Naive B cell (primary cell): ENCODE measurements at regions not wholly inside any gene's neighbourhood (a gene's known extent, or its start where the extent isn't known, plus 50 kb on each side); places are given as distances from the start of the nearest gene placed in this dataset.
"Not testable (repeated sequence)": the region's sequence is repeated elsewhere in the genome, so short reads cannot be mapped to it uniquely, and the experiment has no call there.

Source experiments
- ATAC-seq, 2 donors: fragments of 150-1000 bp; cut with Tn5 transposase; 2 replicates each; pipeline ENCODE4 v1.10.0; 2021; ENCODE audit warnings: low read depth in 2 of 2, mild to moderate bottlenecking in 2 of 2, moderate library complexity in 2 of 2
- DNase-seq: peaks from one replicate; pipeline ENCODE4 v3.0.0; 2022
- H3K27ac Mint-ChIP-seq, 6 donors: one replicate each; pipeline ENCODE4 v1.8.0; 2020 to 2022; ENCODE audit warnings: mild to moderate bottlenecking in 6 of 6, mixed read lengths in 6 of 6, moderate library complexity in 5 of 6, inconsistent platforms in 2 of 6
- H3K27me3 Mint-ChIP-seq, 3 donors: one replicate each; pipeline ENCODE4 v1.8.0; 2021 to 2022; ENCODE audit warnings: mixed read lengths in 3 of 3, mild to moderate bottlenecking in 1 of 3
- H3K36me3 Mint-ChIP-seq, 2 donors: one replicate each; pipeline ENCODE4 v1.8.0; 2020 to 2022; ENCODE audit warnings: mixed read lengths in 2 of 2, inconsistent platforms in 1 of 2, mild to moderate bottlenecking in 1 of 2
- H3K4me1 Mint-ChIP-seq, 3 donors: one replicate each; pipeline ENCODE4 v1.8.0; 2020 to 2022; ENCODE audit warnings: mixed read lengths in 3 of 3, inconsistent platforms in 1 of 3, mild to moderate bottlenecking in 1 of 3, moderate library complexity in 1 of 3
- H3K4me3 Mint-ChIP-seq, 8 donors: one replicate each; pipeline ENCODE4 v1.8.0; 2020 to 2022; ENCODE audit warnings: mild to moderate bottlenecking in 8 of 8, mixed read lengths in 8 of 8, moderate library complexity in 8 of 8, inconsistent platforms in 2 of 8
- H3K9me3 Mint-ChIP-seq, 7 donors: one replicate each; pipeline ENCODE4 v1.8.0; 2020 to 2022; ENCODE audit warnings: mixed read lengths in 7 of 7, mild to moderate bottlenecking in 5 of 7, inconsistent platforms in 2 of 7, moderate library complexity in 1 of 7

DNA sequence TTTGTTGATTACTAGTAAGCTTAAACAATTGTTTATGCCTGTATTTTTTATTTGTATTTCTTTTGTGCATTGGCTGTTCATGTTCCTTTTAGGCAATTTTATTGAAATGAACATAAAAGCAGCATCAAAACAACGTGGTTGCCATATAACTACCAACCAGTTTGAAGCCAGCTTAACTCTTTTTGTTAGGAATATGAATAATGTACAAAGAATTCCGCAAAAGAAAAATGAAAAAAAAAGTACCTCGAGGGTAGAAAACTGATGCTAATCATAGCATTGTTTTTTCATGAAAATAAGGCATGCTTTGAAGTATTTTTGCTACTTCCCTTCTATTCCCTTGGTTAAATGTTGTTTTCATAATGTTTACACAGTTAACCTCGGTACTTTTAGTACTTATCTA lies 1024.0 kb upstream of the SLIT2 start:
- Mint-ChIP-seq H3K27ac (no peak overlapping the region), H3K4me1 (no peaks in the 10 kb centered on the region), H3K9me3 (peaks cover 0 to 3% (median 0%) of the 10 kb centered on the region in 7 donors), H3K4me3 (no peak overlapping the region), H3K27me3 (no peaks in the 10 kb centered on the region), H3K36me3 (no peaks in the 10 kb centered on the region)
- no peak for ATAC-seq
- DNase-seq: no peak

- Mint-ChIP-seq H3K36me3 (no peaks in the 10 kb centered on the region), H3K27me3 (no peaks in the 10 kb centered on the region)
- ATAC-seq: no peak
These were observed 1026.9 kb upstream of the SLIT2 start for GRCh38 chr4:19224820-19225219.

GRCh38 chr4:19216476-19216875 lies 1035.2 kb upstream of the SLIT2 start:
- H3K27me3 Mint-ChIP-seq: no peaks in the 10 kb centered on the region
- H3K4me1 Mint-ChIP-seq: no peaks in the 10 kb centered on the region
- DNase-seq (no peak), ATAC-seq (no peak)
- no peak overlapping the region for H3K27ac Mint-ChIP-seq
- H3K4me3 Mint-ChIP-seq: no peak overlapping the region
- peaks cover 0 to under 1% (median 0%) of the 10 kb centered on the region in 7 donors for H3K9me3 Mint-ChIP-seq
- no peaks in the 10 kb centered on the region for H3K36me3 Mint-ChIP-seq

More at GRCh38 chr4:19224820-19225219, 1026.9 kb upstream of the SLIT2 start:
- H3K4me1 Mint-ChIP-seq: no peaks in the 10 kb centered on the region
- DNase-seq: no peak
- no peak overlapping the region for H3K27ac Mint-ChIP-seq
- no peak overlapping the region for H3K4me3 Mint-ChIP-seq
- H3K9me3 Mint-ChIP-seq: no peaks in the 10 kb centered on the region

DNA sequence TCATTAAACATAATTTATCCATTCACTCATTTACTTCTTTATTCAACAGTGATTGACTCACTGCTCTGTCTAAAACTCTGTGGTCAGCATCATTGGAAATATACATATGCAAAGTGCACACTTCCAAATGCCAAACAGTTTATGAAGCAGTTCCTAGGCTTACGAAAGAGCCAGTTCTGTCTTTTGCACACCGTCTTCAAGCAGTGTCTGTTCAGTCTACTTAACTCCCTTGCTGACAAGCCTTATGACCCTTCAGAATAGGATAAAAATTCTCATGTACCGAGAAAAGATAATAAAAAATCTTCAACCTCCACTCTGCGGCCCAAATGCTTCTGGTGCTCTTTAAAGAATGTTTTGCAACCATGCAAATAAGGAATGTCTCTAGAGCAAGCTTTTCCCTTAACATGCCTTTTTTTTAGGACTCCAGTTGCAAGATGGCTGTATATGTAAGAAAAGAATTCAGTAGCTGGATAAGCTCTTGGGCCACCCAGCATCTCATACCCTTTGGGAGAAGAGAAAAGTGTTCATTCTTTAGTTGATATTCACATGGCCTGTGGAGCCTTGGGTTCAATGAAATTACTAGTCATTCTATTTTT lies 1037.0 kb upstream of the SLIT2 start:
- ATAC-seq (no peak), DNase-seq (no peak)
- no peaks in the 10 kb centered on the region for H3K27me3 Mint-ChIP-seq
- peaks cover 0 to 8% (median 3%) of the 10 kb centered on the region in 7 donors for H3K9me3 Mint-ChIP-seq
- H3K36me3 Mint-ChIP-seq: no peaks in the 10 kb centered on the region
- no peak overlapping the region for H3K4me3 Mint-ChIP-seq
- H3K27ac Mint-ChIP-seq: no peak overlapping the region
- no peaks in the 10 kb centered on the region for H3K4me1 Mint-ChIP-seq

DNA sequence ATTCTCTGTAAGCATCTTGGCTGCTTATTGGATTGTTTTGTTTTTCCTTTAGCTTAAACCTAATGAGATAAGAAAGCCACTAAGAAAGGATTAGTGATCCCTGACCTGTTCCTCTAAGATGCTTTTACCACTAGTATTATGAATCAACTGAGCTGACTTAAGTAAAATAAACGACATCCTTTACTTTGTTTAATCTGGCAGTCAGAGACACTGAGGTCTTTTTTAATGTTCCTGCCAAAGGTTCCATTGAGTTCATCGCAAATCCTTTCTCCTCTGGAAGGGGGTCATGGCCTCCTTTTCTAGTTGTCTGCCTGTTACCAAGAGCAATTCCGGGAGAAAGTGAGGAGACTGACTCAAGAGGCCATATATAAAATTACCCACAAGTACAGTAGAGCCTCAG lies 1038.3 kb upstream of the SLIT2 start:
- H3K9me3 Mint-ChIP-seq: peaks cover 0 to 8% (median 3%) of the 10 kb centered on the region in 7 donors
- H3K36me3 Mint-ChIP-seq: no peaks in the 10 kb centered on the region
- no peak overlapping the region for H3K4me3 Mint-ChIP-seq
- DNase-seq (no peak), ATAC-seq (no peak)
- H3K27me3 Mint-ChIP-seq: no peaks in the 10 kb centered on the region
- H3K4me1 Mint-ChIP-seq: no peaks in the 10 kb centered on the region
- H3K27ac Mint-ChIP-seq: no peak overlapping the region

GRCh38 chr4:19205853-19206252 lies 1045.9 kb upstream of the SLIT2 start:
- Mint-ChIP-seq H3K36me3 (no peaks in the 10 kb centered on the region), H3K27me3 (no peaks in the 10 kb centered on the region), H3K4me1 (no peaks in the 10 kb centered on the region), H3K4me3 (no peak overlapping the region), H3K9me3 (peaks cover 0 to 6% (median 3%) of the 10 kb centered on the region in 7 donors), H3K27ac (no peak overlapping the region)
- ATAC-seq: no peak
- no peak for DNase-seq

- not testable (repeated sequence) for H3K9me3 Mint-ChIP-seq, H3K27me3 Mint-ChIP-seq, H3K4me3 Mint-ChIP-seq, H3K4me1 Mint-ChIP-seq, H3K36me3 Mint-ChIP-seq, ATAC-seq, H3K27ac Mint-ChIP-seq, DNase-seq
These were observed 1053.9 kb upstream of the SLIT2 start for GRCh38 chr4:19197838-19198237.

- ATAC-seq: no peak
These were observed 1056.0 kb upstream of the SLIT2 start for GRCh38 chr4:19195696-19196095.

GRCh38 chr4:19194672-19195071 lies 1057.0 kb upstream of the SLIT2 start:
- no peak for ATAC-seq
- H3K27me3 Mint-ChIP-seq: no peaks in the 10 kb centered on the region

More at GRCh38 chr4:19195696-19196095, 1056.0 kb upstream of the SLIT2 start:
- Mint-ChIP-seq H3K9me3 (peaks cover 0 to 5% (median 0%) of the 10 kb centered on the region in 7 donors), H3K4me3 (no peak overlapping the region), H3K27ac (no peak overlapping the region), H3K36me3 (no peaks in the 10 kb centered on the region), H3K27me3 (no peaks in the 10 kb centered on the region), H3K4me1 (peaks cover 0 to 4% (median 0%) of the 10 kb centered on the region in 3 donors)
- DNase-seq: no peak

DNA sequence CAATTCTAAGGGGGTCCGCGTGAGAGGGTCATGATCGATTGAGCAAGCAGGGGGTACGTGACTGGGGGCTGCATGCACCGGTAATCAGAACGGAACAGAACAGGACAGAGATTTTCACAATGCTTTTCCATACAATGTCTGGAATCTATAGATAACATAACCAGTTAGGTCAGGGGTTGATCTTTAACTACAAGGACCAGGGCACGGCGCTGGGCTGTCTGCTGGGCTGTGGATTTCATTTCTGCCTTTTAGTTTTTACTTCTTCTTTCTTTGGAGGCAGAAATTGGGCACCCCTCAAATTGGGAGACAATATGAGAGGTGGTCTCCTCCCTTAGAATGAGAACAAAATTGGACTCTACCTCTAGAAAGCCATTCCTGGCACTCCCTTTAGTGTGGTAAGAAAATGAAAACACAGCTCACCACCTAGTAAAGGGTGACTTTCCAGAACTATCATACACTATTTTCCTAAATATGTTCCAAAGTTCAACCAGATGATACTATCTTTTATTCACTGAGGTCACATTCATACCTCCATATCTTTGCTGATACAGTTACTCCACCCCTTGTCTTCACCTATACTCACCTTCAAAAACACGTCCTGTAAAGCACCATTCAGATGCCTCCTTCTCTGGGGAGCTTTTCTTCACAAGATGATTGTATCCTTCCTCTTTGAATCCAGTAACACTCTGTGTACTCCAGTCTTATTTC lies 1058.3 kb upstream of the SLIT2 start:
- H3K36me3 Mint-ChIP-seq: no peaks in the 10 kb centered on the region
- H3K4me1 Mint-ChIP-seq: peaks cover 0 to 4% (median 0%) of the 10 kb centered on the region in 3 donors
- H3K27ac Mint-ChIP-seq: no peak overlapping the region
- H3K27me3 Mint-ChIP-seq: no peaks in the 10 kb centered on the region
- H3K9me3 Mint-ChIP-seq: peaks cover 0 to 5% (median 0%) of the 10 kb centered on the region in 7 donors
- DNase-seq: no peak
- ATAC-seq: no peak
- H3K4me3 Mint-ChIP-seq: no peak overlapping the region

More at GRCh38 chr4:19194672-19195071, 1057.0 kb upstream of the SLIT2 start:
- DNase-seq: no peak
- H3K9me3 Mint-ChIP-seq: peaks cover 0 to 5% (median 0%) of the 10 kb centered on the region in 7 donors
- H3K36me3 Mint-ChIP-seq: no peaks in the 10 kb centered on the region
- H3K4me3 Mint-ChIP-seq: no peak overlapping the region
- no peak overlapping the region for H3K27ac Mint-ChIP-seq
- peaks cover 0 to 4% (median 0%) of the 10 kb centered on the region in 3 donors for H3K4me1 Mint-ChIP-seq

GRCh38 chr4:19191979-19192650 lies 1059.6 kb upstream of the SLIT2 start:
- Mint-ChIP-seq H3K27ac (no peak overlapping the region), H3K36me3 (no peaks in the 10 kb centered on the region), H3K9me3 (peaks cover 0 to 4% (median 0%) of the 10 kb centered on the region in 7 donors), H3K27me3 (no peaks in the 10 kb centered on the region), H3K4me3 (no peak overlapping the region), H3K4me1 (peaks cover 0 to 4% (median 0%) of the 10 kb centered on the region in 3 donors)
- no peak for DNase-seq
- no peak for ATAC-seq

DNA sequence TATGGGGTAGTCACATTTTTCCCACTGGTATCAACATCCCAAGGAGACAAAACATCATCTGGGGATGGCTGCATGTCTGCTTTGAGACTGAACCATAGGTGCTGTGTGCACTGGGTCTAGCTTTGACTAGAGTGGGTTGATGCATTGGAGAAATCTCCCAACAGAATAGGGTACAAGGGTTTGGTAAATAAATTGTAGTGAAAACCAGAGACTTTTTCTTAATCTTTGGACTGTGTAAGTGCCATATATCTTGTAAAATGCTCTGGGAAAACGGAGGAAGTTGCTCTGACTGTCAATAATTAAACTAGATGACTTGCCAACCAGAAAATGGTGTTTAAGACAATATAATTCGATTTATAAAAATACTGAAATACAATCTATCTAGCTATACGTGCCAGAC lies 1064.0 kb upstream of the SLIT2 start:
- no peak for DNase-seq
- Mint-ChIP-seq H3K27me3 (no peaks in the 10 kb centered on the region), H3K4me1 (no peaks in the 10 kb centered on the region), H3K36me3 (no peaks in the 10 kb centered on the region), H3K4me3 (no peak overlapping the region), H3K9me3 (peaks cover 0 to 4% (median 0%) of the 10 kb centered on the region in 7 donors), H3K27ac (no peak overlapping the region)
- ATAC-seq: no peak

DNA sequence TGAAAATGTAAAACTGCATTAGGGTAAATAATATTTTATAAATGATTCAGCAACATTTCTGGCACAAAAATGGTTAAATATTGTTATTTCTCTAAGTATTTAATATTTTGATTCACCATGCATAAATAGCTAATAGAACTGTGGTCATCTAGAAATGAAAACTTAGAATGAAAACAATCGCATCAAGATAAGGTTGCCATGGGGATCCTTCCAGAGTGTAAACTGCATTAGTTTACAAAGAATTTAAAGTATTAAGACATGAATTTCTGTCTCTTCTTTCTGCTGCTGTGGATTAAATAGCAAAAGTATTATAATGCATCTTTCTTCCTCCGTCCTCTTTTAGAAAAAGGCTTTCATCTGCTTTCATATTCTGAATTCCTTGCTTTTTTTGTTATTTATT lies 1064.6 kb upstream of the SLIT2 start:
- DNase-seq (no peak), ATAC-seq (no peak)
- no peaks in the 10 kb centered on the region for H3K4me1 Mint-ChIP-seq
- H3K27me3 Mint-ChIP-seq: no peaks in the 10 kb centered on the region
- H3K36me3 Mint-ChIP-seq: no peaks in the 10 kb centered on the region
- no peak overlapping the region for H3K27ac Mint-ChIP-seq
- no peak overlapping the region for H3K4me3 Mint-ChIP-seq
- peaks cover 0 to 4% (median 2%) of the 10 kb centered on the region in 7 donors for H3K9me3 Mint-ChIP-seq

- not testable (repeated sequence) for DNase-seq, H3K36me3 Mint-ChIP-seq, H3K27ac Mint-ChIP-seq, H3K4me1 Mint-ChIP-seq, ATAC-seq, H3K4me3 Mint-ChIP-seq, H3K27me3 Mint-ChIP-seq
- H3K9me3 Mint-ChIP-seq: peaks cover 2 to 13% (median 4%) of the 10 kb centered on the region in 7 donors
These were observed 1070.1 kb upstream of the SLIT2 start for GRCh38 chr4:19181631-19182030.
